Pancreas (tissue), 10 donors: ENCODE measurements at regions not wholly inside any gene's neighbourhood (a gene's known extent, or its start where the extent isn't known, plus 50 kb on each side); places are given as distances from the start of the nearest gene placed in this dataset.

ENCODE experiments used
- ATAC-seq, 4 donors: fragments of 200-7000 bp; cut with Tn5 transposase; one replicate each; pipeline versions ENCODE4 v1.8.0 to v1.9.1; 2020; ENCODE audit warnings: mild to moderate bottlenecking in 4 of 4, moderate library complexity in 4 of 4
- DNase-seq, 6 donors: peaks; one replicate each; pipeline ENCODE4 v3.0.0-alpha.2; 2020
- FAIRE-seq: peaks from 2 replicates; lab custom pipeline; 2012; peaks lifted over from hg19 to GRCh38; lab: Jason Lieb, UNC
- H3K27ac ChIP-seq, 4 donors: fragments of 200-600 bp; sonication (generic); 1 replicate in 3 of 4; 2 replicates in 1 of 4; pipeline versions ENCODE4 v1.5.0 to v1.8.0; 2020
- H3K27me3 ChIP-seq, 4 donors: fragments of 200-600 bp; one replicate each; pipeline ENCODE4 v1.8.0; 2021
- H3K36me3 ChIP-seq, 3 donors: fragments of 200-600 bp; sonication (generic) in 1 of 3; one replicate each; pipeline versions ENCODE4 v1.5.0 to v1.8.0; 2020 to 2021
- H3K4me1 ChIP-seq, 3 donors: fragments of 200-600 bp; one replicate each; pipeline ENCODE4 v1.8.0; 2021
- H3K4me3 ChIP-seq, 4 donors: fragments of 200-600 bp; sonication (generic) in 2 of 4; one replicate each; pipeline versions ENCODE4 v1.5.0 to v1.8.0; 2020 to 2021
- H3K9me3 ChIP-seq, 4 donors: fragments of 200-600 bp; one replicate each; pipeline ENCODE4 v1.8.0; 2021
- CTCF ChIP-seq, 4 donors: fragments of 200-600 bp; sonication (generic) in 3 of 4; IDR thresholded peaks; one replicate each; pipeline versions ENCODE4 v1.5.0 to v1.8.0; 2021; ENCODE audit warnings: antibody characterized with exemption in 4 of 4
- WGBS, 2 donors: extraction: QIAGEN DNeasy Blood & Tissue Kit; methylation state at CpG; one replicate each; pipeline ENCODE4 v1.1.7; 2013; 5-methylcytosine and 5-hydroxymethylcytosine counted together
- intact Hi-C, 3 donors: fragments of 100-400 bp; cut with DNase I; formaldehyde crosslinking; loops; one replicate each; pipeline versions ENCODE4 v1.11.1 to v1.14.2; 2022
- donor health status: healthy with polysubstance abuse.
- donor health status: DM: no; HTN: no; CAD: no; lungs with moderate emphysema.
- donor health status: DM: no; HTN: no; CAD: no.
- donor health status: control.
- donor health status: control.
- donor health status: Bipolar disorder and iron deficiency.
- donor health status: DM: yes; HTN: yes; CAD: no.
- donor health status: DM: no; HTN: no; CAD: no.
- donor health status: DM: no; HTN: no; CAD: no.
- donor health status: DM: yes; HTN: yes; CAD: no.

GRCh38 chr6:154885214-154885613 is 109.9 kb upstream of the TIAM2 start:
- intact Hi-C loops = no loop called here
- H3K4me1 ChIP-seq = no peaks in the 10 kb centered on the region
- TF ChIP-seq CTCF (IDR thresholded peaks at IDR 0.05) = no peak
- no peak for FAIRE-seq
- no peaks in the 10 kb centered on the region for H3K27me3 ChIP-seq
- H3K9me3 ChIP-seq = no peaks in the 10 kb centered on the region
- no peak overlapping the region for H3K27ac ChIP-seq
- no peak overlapping the region for H3K4me3 ChIP-seq
- no peak for DNase-seq
- WGBS, 2 donors = 85 to 94% methylated on average over 2 of the region's 2 CpGs
- H3K36me3 ChIP-seq = no peaks in the 10 kb centered on the region
- no peak for ATAC-seq

- Histone ChIP-seq H3K9me3 (no peaks in the 10 kb centered on the region), H3K27ac (no peak overlapping the region), H3K4me3 (no peak overlapping the region), H3K27me3 (no peaks in the 10 kb centered on the region), H3K4me1 (no peaks in the 10 kb centered on the region), H3K36me3 (no peaks in the 10 kb centered on the region)
- intact Hi-C loops = no loop called here
- TF ChIP-seq CTCF (IDR thresholded peaks at IDR 0.05) = no peak
- DNase-seq = no peak
- ATAC-seq = no peak
- FAIRE-seq = no peak
- 99 to 100% methylated on average over 4 of the region's 4 CpGs for WGBS, 2 donors
Observed at GRCh38 chr6:154886016-154886415, 109.1 kb upstream of the TIAM2 start.

GRCh38 chr6:154886471-154886870 is 108.6 kb upstream of the TIAM2 start:
- Histone ChIP-seq H3K27me3 (no peaks in the 10 kb centered on the region), H3K36me3 (no peaks in the 10 kb centered on the region), H3K4me3 (no peak overlapping the region), H3K27ac (no peak overlapping the region), H3K9me3 (no peaks in the 10 kb centered on the region), H3K4me1 (no peaks in the 10 kb centered on the region)
- TF ChIP-seq CTCF (IDR thresholded peaks at IDR 0.05) = no peak
- ATAC-seq (no peak), FAIRE-seq (no peak), DNase-seq (no peak)
- intact Hi-C loops = no loop called here

- no peak for TF ChIP-seq CTCF (IDR thresholded peaks at IDR 0.05)
- Histone ChIP-seq H3K27me3 (no peaks in the 10 kb centered on the region), H3K4me3 (no peak overlapping the region), H3K9me3 (no peaks in the 10 kb centered on the region), H3K4me1 (no peaks in the 10 kb centered on the region), H3K27ac (no peak overlapping the region), H3K36me3 (no peaks in the 10 kb centered on the region)
- intact Hi-C loops = no loop called here
- no peak for ATAC-seq
- WGBS, 2 donors = 95 to 99% methylated on average over 5 of the region's 5 CpGs
- no peak for DNase-seq
- no peak for FAIRE-seq
Observed at GRCh38 chr6:154887051-154887450, 108.1 kb upstream of the TIAM2 start.

GRCh38 chr6:154888421-154889295 is 106.5 kb upstream of the TIAM2 start:
- WGBS, 2 donors = 69 to 72% methylated on average over 6 of the region's 6 CpGs
- ATAC-seq (peak in 1 of 4 donors; percentile 29), DNase-seq (no peak), FAIRE-seq (no peak)
- Histone ChIP-seq H3K4me3 (no peak overlapping the region), H3K9me3 (no peaks in the 10 kb centered on the region), H3K27ac (no peak overlapping the region), H3K27me3 (no peaks in the 10 kb centered on the region), H3K4me1 (no peaks in the 10 kb centered on the region), H3K36me3 (no peaks in the 10 kb centered on the region)
- intact Hi-C loops = no loop called here
- no peak for TF ChIP-seq CTCF (IDR thresholded peaks at IDR 0.05)
